Mammary epithelial cell (primary cell): ENCODE measurements at regions not wholly inside any gene's neighbourhood (a gene's known extent, or its start where the extent isn't known, plus 50 kb on each side); places are given as distances from the start of the nearest gene placed in this dataset.

ENCODE experiments used
- CTCF ChIP-seq, 2 donors: IDR thresholded peaks in 1 of 2; conservative IDR thresholded peaks in 1 of 2; 2 replicates each; pipeline ENCODE4 v1.5.1; 2011 to 2012; ENCODE audit warnings: inconsistent platforms in 2 of 2, low read length in 2 of 2, mild to moderate bottlenecking in 2 of 2, control low read depth in 1 of 2, low read depth in 1 of 2; ENCODE audit not compliant: insufficient read depth in 1 of 2; ENCODE audit errors: extremely low read depth in 1 of 2
- EZH2 ChIP-seq: IDR thresholded peaks from 2 replicates; pipeline ENCODE4 v1.6.1; 2012; ENCODE audit warnings: low read length, inconsistent platforms, borderline replicate concordance

GRCh38 chrX:40343319-40343718 lies 237.5 kb upstream of the ATP6AP2 start:
- no peak for TF ChIP-seq CTCF (conservative IDR thresholded peaks at IDR 0.05 in 1 of 2, IDR thresholded peaks at IDR 0.05 in 1 of 2; ENCODE audit: extremely low read depth in 1 of 2, insufficient read depth in 1 of 2, low read depth in 1 of 2, low read length in 2 of 2)
- no peak for TF ChIP-seq EZH2
